ENCODE measurements at regions not wholly inside any gene's neighbourhood (a gene's known extent, or its start where the extent isn't known, plus 50 kb on each side); places are given as distances from the start of the nearest gene placed in this dataset.

DNA sequence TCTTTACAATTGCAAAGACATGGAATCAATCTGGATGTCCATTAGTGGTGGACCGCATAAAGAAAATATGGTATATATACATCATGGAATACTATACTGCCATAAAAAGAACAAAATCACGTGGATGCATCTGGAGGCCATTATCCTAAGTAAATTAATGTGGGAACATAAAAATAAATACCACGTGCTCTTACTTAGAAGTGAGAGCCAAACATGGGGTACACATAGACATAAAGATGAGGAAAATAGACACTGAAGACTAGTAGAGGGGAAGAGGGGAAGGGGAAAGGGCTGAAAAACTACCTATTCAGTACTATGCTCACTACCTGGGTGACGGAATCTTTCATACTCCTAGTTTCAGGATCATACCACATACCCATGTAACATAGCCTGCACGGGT, 179.3 kb upstream of the TECRL start:
- Histone ChIP-seq H3K4me3 (no peak overlapping the region), H3K27me3 (ENCODE audit: insufficient read depth) (no peaks in the 10 kb centered on the region), H3F3A (replicated peaks; ENCODE audit: low read depth) (no peaks in the 10 kb centered on the region), H3K27ac (ENCODE audit: low read depth) (no peak overlapping the region), H3K4me1 (ENCODE audit: insufficient read depth) (0 out of 2 replicates have a peak, but pooled peaks cover under 1% of the 10 kb centered on the region), H4K20me1 (replicated peaks; ENCODE audit: insufficient read depth) (no peaks in the 10 kb centered on the region), H3K36me3 (ENCODE audit: insufficient read depth) (no peaks in the 10 kb centered on the region), H2AFZ (no peak overlapping the region), H3K9me2 (ENCODE audit: insufficient read depth) (no peaks in the 10 kb centered on the region), H3K79me2 (replicated peaks; ENCODE audit: insufficient read depth) (no peaks in the 10 kb centered on the region), H3K4me2 (no peak overlapping the region)
- Mint-ChIP-seq H3K27me3 (ENCODE audit: insufficient read depth, low read depth, poor library complexity) (no peaks in the 10 kb centered on the region), H3K4me3 (no peak overlapping the region), H3K4me1 (no peaks in the 10 kb centered on the region; the same call in 2 of the 3 replicates), H3K36me3 (ENCODE audit: low read depth) (peaks cover 15% of the 10 kb centered on the region), H3K27ac (no peak overlapping the region), H3K9me3 (peaks cover 20% of the 10 kb centered on the region)
- no peak for ATAC-seq
- TF ChIP-seq ETS1 (IDR thresholded peaks at IDR 0.05): no peak
- TF ChIP-seq, protein P1, sequence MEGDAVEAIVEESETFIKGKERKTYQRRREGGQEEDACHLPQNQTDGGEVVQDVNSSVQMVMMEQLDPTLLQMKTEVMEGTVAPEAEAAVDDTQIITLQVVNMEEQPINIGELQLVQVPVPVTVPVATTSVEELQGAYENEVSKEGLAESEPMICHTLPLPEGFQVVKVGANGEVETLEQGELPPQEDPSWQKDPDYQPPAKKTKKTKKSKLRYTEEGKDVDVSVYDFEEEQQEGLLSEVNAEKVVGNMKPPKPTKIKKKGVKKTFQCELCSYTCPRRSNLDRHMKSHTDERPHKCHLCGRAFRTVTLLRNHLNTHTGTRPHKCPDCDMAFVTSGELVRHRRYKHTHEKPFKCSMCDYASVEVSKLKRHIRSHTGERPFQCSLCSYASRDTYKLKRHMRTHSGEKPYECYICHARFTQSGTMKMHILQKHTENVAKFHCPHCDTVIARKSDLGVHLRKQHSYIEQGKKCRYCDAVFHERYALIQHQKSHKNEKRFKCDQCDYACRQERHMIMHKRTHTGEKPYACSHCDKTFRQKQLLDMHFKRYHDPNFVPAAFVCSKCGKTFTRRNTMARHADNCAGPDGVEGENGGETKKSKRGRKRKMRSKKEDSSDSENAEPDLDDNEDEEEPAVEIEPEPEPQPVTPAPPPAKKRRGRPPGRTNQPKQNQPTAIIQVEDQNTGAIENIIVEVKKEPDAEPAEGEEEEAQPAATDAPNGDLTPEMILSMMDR (conservative IDR thresholded peaks at IDR 0.05; ENCODE audit: low read depth in 2 of 2): no peak
- TF ChIP-seq JUNB (IDR thresholded peaks at IDR 0.05; ENCODE audit: unreplicated experiment): no peak
- TF ChIP-seq ZNF331 (CRISPR knock-in tag; IDR thresholded peaks at IDR 0.05; ENCODE audit: low read depth): no peak
- no peak for TF ChIP-seq POLR2AphosphoS5 (IDR thresholded peaks at IDR 0.05; ENCODE audit: low read depth)
- TF ChIP-seq CREB1 (CRISPR knock-in tag; IDR thresholded peaks at IDR 0.05; ENCODE audit: low read depth): no peak
- no peak for TF ChIP-seq STAT1 (IDR thresholded peaks at IDR 0.05; ENCODE audit: unreplicated experiment)
- TF ChIP-seq EZH2phosphoT487 (IDR thresholded peaks at IDR 0.05; ENCODE audit: unreplicated experiment): no peak
- TF ChIP-seq, protein P2, sequence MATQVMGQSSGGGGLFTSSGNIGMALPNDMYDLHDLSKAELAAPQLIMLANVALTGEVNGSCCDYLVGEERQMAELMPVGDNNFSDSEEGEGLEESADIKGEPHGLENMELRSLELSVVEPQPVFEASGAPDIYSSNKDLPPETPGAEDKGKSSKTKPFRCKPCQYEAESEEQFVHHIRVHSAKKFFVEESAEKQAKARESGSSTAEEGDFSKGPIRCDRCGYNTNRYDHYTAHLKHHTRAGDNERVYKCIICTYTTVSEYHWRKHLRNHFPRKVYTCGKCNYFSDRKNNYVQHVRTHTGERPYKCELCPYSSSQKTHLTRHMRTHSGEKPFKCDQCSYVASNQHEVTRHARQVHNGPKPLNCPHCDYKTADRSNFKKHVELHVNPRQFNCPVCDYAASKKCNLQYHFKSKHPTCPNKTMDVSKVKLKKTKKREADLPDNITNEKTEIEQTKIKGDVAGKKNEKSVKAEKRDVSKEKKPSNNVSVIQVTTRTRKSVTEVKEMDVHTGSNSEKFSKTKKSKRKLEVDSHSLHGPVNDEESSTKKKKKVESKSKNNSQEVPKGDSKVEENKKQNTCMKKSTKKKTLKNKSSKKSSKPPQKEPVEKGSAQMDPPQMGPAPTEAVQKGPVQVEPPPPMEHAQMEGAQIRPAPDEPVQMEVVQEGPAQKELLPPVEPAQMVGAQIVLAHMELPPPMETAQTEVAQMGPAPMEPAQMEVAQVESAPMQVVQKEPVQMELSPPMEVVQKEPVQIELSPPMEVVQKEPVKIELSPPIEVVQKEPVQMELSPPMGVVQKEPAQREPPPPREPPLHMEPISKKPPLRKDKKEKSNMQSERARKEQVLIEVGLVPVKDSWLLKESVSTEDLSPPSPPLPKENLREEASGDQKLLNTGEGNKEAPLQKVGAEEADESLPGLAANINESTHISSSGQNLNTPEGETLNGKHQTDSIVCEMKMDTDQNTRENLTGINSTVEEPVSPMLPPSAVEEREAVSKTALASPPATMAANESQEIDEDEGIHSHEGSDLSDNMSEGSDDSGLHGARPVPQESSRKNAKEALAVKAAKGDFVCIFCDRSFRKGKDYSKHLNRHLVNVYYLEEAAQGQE (IDR thresholded peaks at IDR 0.05; ENCODE audit: unreplicated experiment): no peak
- no peak for TF ChIP-seq NANOG (IDR thresholded peaks at IDR 0.05; ENCODE audit: borderline replicate concordance)
- no peak for TF ChIP-seq ZNF462 (CRISPR knock-in tag; IDR thresholded peaks at IDR 0.05)
- no peak for TF ChIP-seq EZH2 (IDR thresholded peaks at IDR 0.05; ENCODE audit: low read depth, unreplicated experiment)
- TF ChIP-seq ZNF114 (CRISPR knock-in tag; IDR thresholded peaks at IDR 0.05): no peak
- DNase-seq (ENCODE audit: low spot score): no peak

Measured in GM23338 (cell line).